Stimulated activated CD4-positive, alpha-beta T cell treated with anti-CD3 and anti-CD28 coated beads, TNF-alpha, amount 100 ng/mL, for 24 hours (primary cell): ENCODE measurements at regions not wholly inside any gene's neighbourhood (a gene's known extent, or its start where the extent isn't known, plus 50 kb on each side); places are given as distances from the start of the nearest gene placed in this dataset.
"Not testable (repeated sequence)": the region's sequence is repeated elsewhere in the genome, so short reads cannot be mapped to it uniquely, and the experiment has no call there.

ENCODE experiments used
- DNase-seq, 3 experiments: peaks; one replicate each; pipeline ENCODE4 v3.0.0-alpha.2; 2020; ENCODE audit warnings: low read depth in 3 of 3

- DNase-seq: not testable (repeated sequence)
Measured at GRCh38 chr5:176018598-176018997, 50.5 kb upstream of the THOC3 start.

- DNase-seq: not testable (repeated sequence)
Measured at GRCh38 chr5:176020852-176021251, 52.7 kb upstream of the THOC3 start.

- not testable (repeated sequence) for DNase-seq
Measured at GRCh38 chr5:176023535-176023934, 55.4 kb upstream of the THOC3 start.

- DNase-seq: not testable (repeated sequence)
Measured at GRCh38 chr5:176029445-176029844, 61.3 kb upstream of the THOC3 start.

- DNase-seq: not testable (repeated sequence)
Measured at GRCh38 chr5:176030361-176031117, 62.4 kb upstream of the THOC3 start.

GRCh38 chr5:176031118-176031510 lies 63.0 kb upstream of the THOC3 start:
- DNase-seq: not testable (repeated sequence)

GRCh38 chr5:176033186-176033585 lies 65.1 kb upstream of the THOC3 start:
- not testable (repeated sequence) for DNase-seq

- DNase-seq: not testable (repeated sequence)
Measured at GRCh38 chr5:176034407-176035200, 66.5 kb upstream of the THOC3 start.

GRCh38 chr5:176035201-176035530 lies 67.1 kb upstream of the THOC3 start:
- not testable (repeated sequence) for DNase-seq

- not testable (repeated sequence) for DNase-seq
Measured at GRCh38 chr5:176035816-176036308, 67.7 kb upstream of the THOC3 start.

GRCh38 chr5:176036391-176036790 lies 68.3 kb upstream of the THOC3 start:
- DNase-seq: not testable (repeated sequence)

GRCh38 chr5:176037190-176037589 lies 69.1 kb upstream of the THOC3 start:
- not testable (repeated sequence) for DNase-seq

GRCh38 chr5:176040105-176040801 lies 72.1 kb upstream of the THOC3 start:
- DNase-seq: not testable (repeated sequence)

- not testable (repeated sequence) for DNase-seq
Measured at GRCh38 chr5:176041248-176041994, 73.3 kb upstream of the THOC3 start.

GRCh38 chr5:176042020-176042658 lies 74.0 kb upstream of the THOC3 start:
- DNase-seq: not testable (repeated sequence)

GRCh38 chr5:176043252-176043829 lies 75.2 kb upstream of the THOC3 start:
- DNase-seq: not testable (repeated sequence)

GRCh38 chr5:176043986-176044385 lies 75.9 kb upstream of the THOC3 start:
- not testable (repeated sequence) for DNase-seq

- DNase-seq: not testable (repeated sequence)
Measured at GRCh38 chr5:176044431-176044830, 76.3 kb upstream of the THOC3 start.

GRCh38 chr5:176045442-176045841 lies 77.3 kb upstream of the THOC3 start:
- not testable (repeated sequence) for DNase-seq

GRCh38 chr5:176048671-176049070 lies 80.6 kb upstream of the THOC3 start:
- DNase-seq: not testable (repeated sequence)
